ENCODE measurements at regions not wholly inside any gene's neighbourhood (a gene's known extent, or its start where the extent isn't known, plus 50 kb on each side); places are given as distances from the start of the nearest gene placed in this dataset.
"Not testable (repeated sequence)": the region's sequence is repeated elsewhere in the genome, so short reads cannot be mapped to it uniquely, and the experiment has no call there.

GRCh38 chr12:5110345-5110744 lies 66.7 kb downstream of the KCNA5 start:
- no peak overlapping the region for H3K4me3 ChIP-seq (ENCODE audit: insufficient read length, low read depth)
- H3K9me3 ChIP-seq (ENCODE audit: insufficient read depth, low read length), result no peaks in the 10 kb centered on the region
- no peak for DNase-seq (ENCODE audit: low read depth, low spot score)
- no peaks in the 10 kb centered on the region for H3K27me3 ChIP-seq (ENCODE audit: insufficient read depth, insufficient read length)
- H3K36me3 ChIP-seq (ENCODE audit: insufficient read depth, insufficient read length, low read length), result no peaks in the 10 kb centered on the region
- no peaks in the 10 kb centered on the region for H3K4me1 ChIP-seq (ENCODE audit: insufficient read depth, insufficient read length)
- no peak overlapping the region for H3K9ac ChIP-seq (ENCODE audit: insufficient read length, low read depth)
- TF ChIP-seq ZNF274 (IDR thresholded peaks at IDR 0.05; ENCODE audit: low read depth, low read length), result no peak
- no peak for TF ChIP-seq SUZ12 (IDR thresholded peaks at IDR 0.05; ENCODE audit: extremely low read depth, insufficient read depth, insufficient read length)
- no peak for TF ChIP-seq YY1 (IDR thresholded peaks at IDR 0.05; ENCODE audit: insufficient read depth, insufficient read length)

GRCh38 chr12:5114436-5114835 lies 70.8 kb downstream of the KCNA5 start:
- no peak for DNase-seq (ENCODE audit: low read depth, low spot score)
- H3K4me1 ChIP-seq (ENCODE audit: insufficient read depth, insufficient read length), result no peaks in the 10 kb centered on the region
- TF ChIP-seq YY1 (IDR thresholded peaks at IDR 0.05; ENCODE audit: insufficient read depth, insufficient read length), result no peak
- no peak for TF ChIP-seq ZNF274 (IDR thresholded peaks at IDR 0.05; ENCODE audit: low read depth, low read length)
- no peak for TF ChIP-seq SUZ12 (IDR thresholded peaks at IDR 0.05; ENCODE audit: extremely low read depth, insufficient read depth, insufficient read length)
- H3K9ac ChIP-seq (ENCODE audit: insufficient read length, low read depth), result no peak overlapping the region
- H3K27me3 ChIP-seq (ENCODE audit: insufficient read depth, insufficient read length), result no peaks in the 10 kb centered on the region
- H3K4me3 ChIP-seq (ENCODE audit: insufficient read length, low read depth), result no peak overlapping the region
- no peaks in the 10 kb centered on the region for H3K36me3 ChIP-seq (ENCODE audit: insufficient read depth, insufficient read length, low read length)
- peaks cover 5% of the 10 kb centered on the region; the same call in 1 of the 2 replicates for H3K9me3 ChIP-seq (ENCODE audit: insufficient read depth, low read length)

- Histone ChIP-seq H3K36me3 (ENCODE audit: insufficient read depth, insufficient read length, low read length) (peaks cover 40% of the 10 kb centered on the region), H3K9me3 (ENCODE audit: insufficient read depth, low read length) (peaks cover 26% of the 10 kb centered on the region)
- not testable (repeated sequence) for H3K4me3 ChIP-seq (ENCODE audit: insufficient read length, low read depth); H3K4me1 ChIP-seq (ENCODE audit: insufficient read depth, insufficient read length); H3K9ac ChIP-seq (ENCODE audit: insufficient read length, low read depth); DNase-seq (ENCODE audit: low read depth, low spot score); H3K27me3 ChIP-seq (ENCODE audit: insufficient read depth, insufficient read length)
Measured at GRCh38 chr12:5121784-5122183, 78.1 kb downstream of the KCNA5 start.

- H3K4me3 ChIP-seq (ENCODE audit: insufficient read length, low read depth), result peak overlapping the region; percentile 46
- not testable (repeated sequence) for H3K4me1 ChIP-seq (ENCODE audit: insufficient read depth, insufficient read length); H3K9ac ChIP-seq (ENCODE audit: insufficient read length, low read depth); H3K27me3 ChIP-seq (ENCODE audit: insufficient read depth, insufficient read length)
- DNase-seq (ENCODE audit: low read depth, low spot score), result peak; percentile 64
- TF ChIP-seq YY1 (IDR thresholded peaks at IDR 0.05; ENCODE audit: insufficient read depth, insufficient read length), result peak; percentile 60
- H3K36me3 ChIP-seq (ENCODE audit: insufficient read depth, insufficient read length, low read length), result peaks cover 46% of the 10 kb centered on the region
- H3K9me3 ChIP-seq (ENCODE audit: insufficient read depth, low read length), result peaks cover 31% of the 10 kb centered on the region
Measured at GRCh38 chr12:5122256-5122831, 78.7 kb downstream of the KCNA5 start.

GRCh38 chr12:5123921-5124320 lies 80.2 kb downstream of the KCNA5 start:
- H3K36me3 ChIP-seq (ENCODE audit: insufficient read depth, insufficient read length, low read length), result peaks cover 60% of the 10 kb centered on the region
- peaks cover 47% of the 10 kb centered on the region for H3K9me3 ChIP-seq (ENCODE audit: insufficient read depth, low read length)
- no peak for DNase-seq (ENCODE audit: low read depth, low spot score)
- no peaks in the 10 kb centered on the region for H3K4me1 ChIP-seq (ENCODE audit: insufficient read depth, insufficient read length)
- TF ChIP-seq SUZ12 (IDR thresholded peaks at IDR 0.05; ENCODE audit: extremely low read depth, insufficient read depth, insufficient read length) (no peak), ZNF274 (IDR thresholded peaks at IDR 0.05; ENCODE audit: low read depth, low read length) (no peak), YY1 (IDR thresholded peaks at IDR 0.05; ENCODE audit: insufficient read depth, insufficient read length) (no peak)
- H3K4me3 ChIP-seq (ENCODE audit: insufficient read length, low read depth), result no peak overlapping the region
- H3K27me3 ChIP-seq (ENCODE audit: insufficient read depth, insufficient read length), result no peaks in the 10 kb centered on the region
- H3K9ac ChIP-seq (ENCODE audit: insufficient read length, low read depth), result no peak overlapping the region

- TF ChIP-seq SUZ12 (IDR thresholded peaks at IDR 0.05; ENCODE audit: extremely low read depth, insufficient read depth, insufficient read length) (no peak), YY1 (IDR thresholded peaks at IDR 0.05; ENCODE audit: insufficient read depth, insufficient read length) (no peak), ZNF274 (IDR thresholded peaks at IDR 0.05; ENCODE audit: low read depth, low read length) (no peak)
- Histone ChIP-seq H3K36me3 (ENCODE audit: insufficient read depth, insufficient read length, low read length) (peaks cover 64% of the 10 kb centered on the region), H3K4me3 (ENCODE audit: insufficient read length, low read depth) (no peak overlapping the region), H3K4me1 (ENCODE audit: insufficient read depth, insufficient read length) (no peaks in the 10 kb centered on the region), H3K9ac (ENCODE audit: insufficient read length, low read depth) (no peak overlapping the region), H3K9me3 (ENCODE audit: insufficient read depth, low read length) (peaks cover 49% of the 10 kb centered on the region), H3K27me3 (ENCODE audit: insufficient read depth, insufficient read length) (no peaks in the 10 kb centered on the region)
- no peak for DNase-seq (ENCODE audit: low read depth, low spot score)
Measured at GRCh38 chr12:5124401-5124800, 80.7 kb downstream of the KCNA5 start.

- peaks cover 52% of the 10 kb centered on the region for H3K36me3 ChIP-seq (ENCODE audit: insufficient read depth, insufficient read length, low read length)
- H3K9me3 ChIP-seq (ENCODE audit: insufficient read depth, low read length), result peaks cover 22% of the 10 kb centered on the region
- H3K9ac ChIP-seq (ENCODE audit: insufficient read length, low read depth), result no peak overlapping the region
- no peaks in the 10 kb centered on the region for H3K4me1 ChIP-seq (ENCODE audit: insufficient read depth, insufficient read length)
- H3K4me3 ChIP-seq (ENCODE audit: insufficient read length, low read depth), result no peak overlapping the region
- TF ChIP-seq ZNF274 (IDR thresholded peaks at IDR 0.05; ENCODE audit: low read depth, low read length), result no peak
- no peak for TF ChIP-seq YY1 (IDR thresholded peaks at IDR 0.05; ENCODE audit: insufficient read depth, insufficient read length)
- DNase-seq (ENCODE audit: low read depth, low spot score), result no peak
- no peaks in the 10 kb centered on the region for H3K27me3 ChIP-seq (ENCODE audit: insufficient read depth, insufficient read length)
Measured at GRCh38 chr12:5134861-5135525, 91.3 kb downstream of the KCNA5 start.
